Pancreas (tissue), 10 donors: ENCODE measurements at regions not wholly inside any gene's neighbourhood (a gene's known extent, or its start where the extent isn't known, plus 50 kb on each side); places are given as distances from the start of the nearest gene placed in this dataset.

Source experiments
- ATAC-seq, 4 donors: fragments of 200-7000 bp; cut with Tn5 transposase; one replicate each; pipeline versions ENCODE4 v1.8.0 to v1.9.1; 2020; ENCODE audit warnings: mild to moderate bottlenecking in 4 of 4, moderate library complexity in 4 of 4
- DNase-seq, 6 donors: peaks; one replicate each; pipeline ENCODE4 v3.0.0-alpha.2; 2020
- FAIRE-seq: peaks from 2 replicates; lab custom pipeline; 2012; peaks lifted over from hg19 to GRCh38; lab: Jason Lieb, UNC
- H3K27ac ChIP-seq, 4 donors: fragments of 200-600 bp; sonication (generic); 1 replicate in 3 of 4; 2 replicates in 1 of 4; pipeline versions ENCODE4 v1.5.0 to v1.8.0; 2020
- H3K27me3 ChIP-seq, 4 donors: fragments of 200-600 bp; one replicate each; pipeline ENCODE4 v1.8.0; 2021
- H3K36me3 ChIP-seq, 3 donors: fragments of 200-600 bp; sonication (generic) in 1 of 3; one replicate each; pipeline versions ENCODE4 v1.5.0 to v1.8.0; 2020 to 2021
- H3K4me1 ChIP-seq, 3 donors: fragments of 200-600 bp; one replicate each; pipeline ENCODE4 v1.8.0; 2021
- H3K4me3 ChIP-seq, 4 donors: fragments of 200-600 bp; sonication (generic) in 2 of 4; one replicate each; pipeline versions ENCODE4 v1.5.0 to v1.8.0; 2020 to 2021
- H3K9me3 ChIP-seq, 4 donors: fragments of 200-600 bp; one replicate each; pipeline ENCODE4 v1.8.0; 2021
- WGBS, 2 donors: extraction: QIAGEN DNeasy Blood & Tissue Kit; methylation state at CpG; one replicate each; pipeline ENCODE4 v1.1.7; 2013; 5-methylcytosine and 5-hydroxymethylcytosine counted together
- intact Hi-C, 3 donors: fragments of 100-400 bp; cut with DNase I; formaldehyde crosslinking; loops; one replicate each; pipeline versions ENCODE4 v1.11.1 to v1.14.2; 2022
- TF ChIP-seq, protein P1 (sequence below), 4 donors: fragments of 200-600 bp; sonication (generic) in 3 of 4; IDR thresholded peaks; one replicate each; pipeline versions ENCODE4 v1.5.0 to v1.8.0; 2021; ENCODE audit warnings: antibody characterized with exemption in 4 of 4
- donor health status: healthy with polysubstance abuse.
- donor health status: DM: no; HTN: no; CAD: no; lungs with moderate emphysema.
- donor health status: DM: no; HTN: no; CAD: no.
- donor health status: control.
- donor health status: control.
- donor health status: Bipolar disorder and iron deficiency.
- donor health status: DM: yes; HTN: yes; CAD: no.
- donor health status: DM: no; HTN: no; CAD: no.
- donor health status: DM: no; HTN: no; CAD: no.
- donor health status: DM: yes; HTN: yes; CAD: no.

DNA sequence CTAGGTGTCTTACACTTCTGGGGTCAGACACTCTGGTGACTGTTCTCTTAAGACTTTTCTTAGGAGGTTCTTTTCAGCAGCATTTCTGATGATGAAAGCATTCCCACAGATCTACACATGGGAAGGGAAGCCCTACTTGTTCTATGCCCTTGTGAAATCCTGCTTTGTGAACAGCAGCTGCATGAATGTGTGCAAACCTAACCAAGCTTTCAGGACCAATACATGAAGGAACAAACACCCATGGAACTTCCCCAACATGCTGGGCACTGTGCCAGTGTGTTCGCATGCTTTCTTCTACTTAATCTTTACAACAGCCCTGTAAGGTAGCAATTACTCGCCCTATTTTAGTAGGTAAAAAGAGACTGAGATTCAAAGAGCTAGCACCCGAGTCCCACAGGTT is 439.9 kb upstream of the KLF4 start:
- H3K4me3 ChIP-seq: no peak overlapping the region
- H3K36me3 ChIP-seq: no peaks in the 10 kb centered on the region
- 50 to 64% methylated on average over 3 of the region's 3 CpGs for WGBS, 2 donors
- no peaks in the 10 kb centered on the region for H3K4me1 ChIP-seq
- TF ChIP-seq, protein P1, sequence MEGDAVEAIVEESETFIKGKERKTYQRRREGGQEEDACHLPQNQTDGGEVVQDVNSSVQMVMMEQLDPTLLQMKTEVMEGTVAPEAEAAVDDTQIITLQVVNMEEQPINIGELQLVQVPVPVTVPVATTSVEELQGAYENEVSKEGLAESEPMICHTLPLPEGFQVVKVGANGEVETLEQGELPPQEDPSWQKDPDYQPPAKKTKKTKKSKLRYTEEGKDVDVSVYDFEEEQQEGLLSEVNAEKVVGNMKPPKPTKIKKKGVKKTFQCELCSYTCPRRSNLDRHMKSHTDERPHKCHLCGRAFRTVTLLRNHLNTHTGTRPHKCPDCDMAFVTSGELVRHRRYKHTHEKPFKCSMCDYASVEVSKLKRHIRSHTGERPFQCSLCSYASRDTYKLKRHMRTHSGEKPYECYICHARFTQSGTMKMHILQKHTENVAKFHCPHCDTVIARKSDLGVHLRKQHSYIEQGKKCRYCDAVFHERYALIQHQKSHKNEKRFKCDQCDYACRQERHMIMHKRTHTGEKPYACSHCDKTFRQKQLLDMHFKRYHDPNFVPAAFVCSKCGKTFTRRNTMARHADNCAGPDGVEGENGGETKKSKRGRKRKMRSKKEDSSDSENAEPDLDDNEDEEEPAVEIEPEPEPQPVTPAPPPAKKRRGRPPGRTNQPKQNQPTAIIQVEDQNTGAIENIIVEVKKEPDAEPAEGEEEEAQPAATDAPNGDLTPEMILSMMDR (IDR thresholded peaks at IDR 0.05): no peak
- ATAC-seq: peak in 2 of 4 donors; percentile 57 to 64
- no peak overlapping the region for H3K27ac ChIP-seq
- peak in 3 of 6 donors; percentile 14 to 58 (median 30) for DNase-seq
- FAIRE-seq: no peak
- intact Hi-C loops: no loop called here
- no peaks in the 10 kb centered on the region for H3K9me3 ChIP-seq
- H3K27me3 ChIP-seq: no peaks in the 10 kb centered on the region

DNA sequence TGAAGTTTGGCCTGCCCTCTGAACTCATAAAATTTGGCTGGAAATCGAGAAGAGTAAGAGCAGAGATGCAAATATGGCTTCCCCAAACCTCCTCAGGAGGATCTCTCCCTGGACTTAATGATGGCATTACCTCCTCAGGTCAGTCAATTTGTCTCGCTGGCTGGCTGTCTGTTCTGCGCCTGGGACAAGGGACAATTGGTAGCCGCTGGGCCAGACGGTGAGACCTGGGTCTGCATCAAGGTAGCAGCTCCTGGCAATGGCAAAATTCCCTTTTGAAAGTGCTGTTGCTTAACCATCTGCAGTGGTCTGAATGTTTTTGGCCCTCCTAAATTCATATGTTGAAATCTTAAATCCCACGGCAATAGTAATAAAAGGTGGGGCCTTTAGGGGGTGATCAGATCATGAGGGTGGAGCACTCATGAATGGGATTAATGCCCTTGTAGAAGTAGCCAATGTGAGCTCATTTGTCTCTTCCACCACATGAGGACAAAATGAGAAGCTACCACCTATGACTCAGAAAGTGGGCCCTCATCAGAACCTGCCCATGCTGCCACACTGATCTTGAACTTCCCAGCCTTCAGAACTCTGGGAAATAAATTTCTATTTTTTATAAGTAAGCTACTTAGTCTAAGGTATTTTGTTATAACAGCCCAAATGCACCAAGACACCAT is 439.3 kb upstream of the KLF4 start:
- no peaks in the 10 kb centered on the region for H3K27me3 ChIP-seq
- intact Hi-C loops: no loop called here
- H3K36me3 ChIP-seq: no peaks in the 10 kb centered on the region
- TF ChIP-seq, protein P1 (IDR thresholded peaks at IDR 0.05): no peak
- WGBS, 2 donors: 76 to 88% methylated on average over 6 of the region's 6 CpGs
- no peak overlapping the region for H3K27ac ChIP-seq
- H3K9me3 ChIP-seq: no peaks in the 10 kb centered on the region
- ATAC-seq: no peak
- DNase-seq: no peak
- FAIRE-seq: no peak
- no peak overlapping the region for H3K4me3 ChIP-seq
- H3K4me1 ChIP-seq: no peaks in the 10 kb centered on the region

DNA sequence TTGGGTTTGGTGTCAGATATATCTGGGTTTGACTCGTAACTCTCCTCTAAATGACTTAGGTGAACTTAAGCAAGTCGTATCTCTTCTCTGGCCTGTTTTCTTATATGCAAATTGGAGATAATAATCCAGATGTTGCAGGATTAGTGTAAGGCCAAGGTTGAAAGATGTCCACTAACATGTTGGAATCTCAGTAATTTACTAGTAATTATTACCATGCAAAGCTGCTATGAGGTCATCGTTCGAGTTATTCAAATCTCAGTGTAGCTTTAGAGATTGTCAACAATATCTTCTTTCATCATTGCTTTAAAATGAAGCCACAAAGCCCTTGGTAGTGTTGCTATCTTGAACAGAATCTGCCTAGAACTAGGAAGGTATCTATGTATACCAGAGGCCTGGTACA is 437.7 kb upstream of the KLF4 start:
- intact Hi-C loops: no loop called here
- 81 to 90% methylated on average over 4 of the region's 4 CpGs for WGBS, 2 donors

DNA sequence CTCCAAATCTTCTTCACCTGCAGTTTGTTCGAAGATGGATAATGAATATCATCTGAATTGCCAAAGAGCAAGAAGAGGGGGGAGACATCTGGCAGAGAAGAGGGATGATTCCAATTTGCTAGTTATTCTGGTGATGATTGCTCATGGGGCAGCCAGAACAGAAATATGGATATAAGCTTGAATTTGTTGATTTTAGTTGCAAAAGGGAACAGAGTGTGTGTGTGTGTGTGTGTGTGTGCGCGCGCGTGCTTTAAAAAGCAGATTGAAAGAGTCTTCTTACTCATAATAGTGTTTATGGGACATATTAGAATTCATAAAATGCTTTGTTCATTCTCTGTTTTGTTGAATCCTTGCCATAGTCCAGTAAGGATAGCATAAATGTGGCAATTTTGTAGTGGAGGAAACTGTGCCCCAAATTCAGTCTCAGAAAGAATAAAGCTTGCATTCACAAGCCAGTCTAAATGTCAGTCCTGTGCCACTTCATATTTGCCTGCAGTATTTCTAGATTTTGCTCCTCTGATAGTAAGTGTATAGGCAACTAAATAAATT is 436.3 kb upstream of the KLF4 start:
- WGBS, 2 donors: 52 to 78% methylated on average over 5 of the region's 5 CpGs
- DNase-seq: no peak

More for the DNA sequence above, 437.7 kb upstream of the KLF4 start:
- DNase-seq (no peak), ATAC-seq (no peak), FAIRE-seq (no peak)
- H3K27ac ChIP-seq: no peak overlapping the region
- H3K27me3 ChIP-seq: no peaks in the 10 kb centered on the region
- TF ChIP-seq, protein P1 (IDR thresholded peaks at IDR 0.05): no peak
- no peaks in the 10 kb centered on the region for H3K9me3 ChIP-seq
- no peaks in the 10 kb centered on the region for H3K4me1 ChIP-seq
- no peak overlapping the region for H3K4me3 ChIP-seq
- no peaks in the 10 kb centered on the region for H3K36me3 ChIP-seq

More for the DNA sequence above, 436.3 kb upstream of the KLF4 start:
- Histone ChIP-seq H3K4me1 (no peaks in the 10 kb centered on the region), H3K27me3 (no peaks in the 10 kb centered on the region), H3K36me3 (no peaks in the 10 kb centered on the region), H3K4me3 (no peak overlapping the region), H3K9me3 (no peaks in the 10 kb centered on the region), H3K27ac (no peak overlapping the region)
- FAIRE-seq (no peak), ATAC-seq (no peak)
- TF ChIP-seq, protein P1 (IDR thresholded peaks at IDR 0.05): no peak
- intact Hi-C loops: no loop called here
